ENCODE measurements at regions not wholly inside any gene's neighbourhood (a gene's known extent, or its start where the extent isn't known, plus 50 kb on each side); places are given as distances from the start of the nearest gene placed in this dataset.

- POLR2A ChIA-PET, result no interaction called here
- CTCF ChIA-PET, result no interaction called here
These were observed 827.7 kb upstream of the PCDH9 start for GRCh38 chr13:68057836-68058235.

GRCh38 chr13:68056816-68057710, 826.9 kb upstream of the PCDH9 start:
- ATAC-seq (peak; percentile 94), DNase-seq (ENCODE audit: low read depth, low spot score) (peak; percentile 39)
- H3K4me3 ChIP-seq (ENCODE audit: low read depth in 2 of 2, low read length in 2 of 2), result no peak overlapping the region
- peak overlapping the region; percentile 23; the same call in 1 of the 2 replicates for H3K27ac ChIP-seq (ENCODE audit: low read length)
- BruUV-seq (replicated peaks), result no TSS peak
- no peaks in the 10 kb centered on the region for H3K27me3 ChIP-seq (ENCODE audit: control insufficient read depth, insufficient read depth, low read length)
- in situ Hi-C loops (cut with HindIII; ENCODE audit: low pct_unique_long_range_greater_than_20kb, low sequenced_read_pairs) (no loop called here), intact Hi-C loops (cut with micrococcal nuclease; ENCODE audit: unreplicated experiment) (no loop called here)
- POLR2A ChIA-PET, result interaction anchor here (0.7 kb wide), 1 partner anchor 30 kb away, joined by 4 read pairs; no protein-coding TSS in a partner anchor
- H3K9me3 ChIP-seq (ENCODE audit: control insufficient read depth, insufficient read depth, low read depth, low read length), result no peaks in the 10 kb centered on the region
- H3K4me1 ChIP-seq (ENCODE audit: control insufficient read depth, insufficient read depth, low read length), result no peaks in the 10 kb centered on the region
- TF ChIP-seq SIN3A (IDR thresholded peaks at IDR 0.05; ENCODE audit: borderline replicate concordance, insufficient read depth, low read depth, low read length) (no peak), POLR2AphosphoS5 (IDR thresholded peaks at IDR 0.05; ENCODE audit: low read depth, low read length) (peak; percentile 40; the same call in 1 of the 2 replicates)
- CTCF ChIA-PET, result no interaction called here
- no peaks in the 10 kb centered on the region for H3K36me3 ChIP-seq (ENCODE audit: control insufficient read depth, insufficient read depth, low read length)

More at GRCh38 chr13:68057836-68058235, 827.7 kb upstream of the PCDH9 start:
- no peaks in the 10 kb centered on the region for H3K27me3 ChIP-seq (ENCODE audit: control insufficient read depth, insufficient read depth, low read length)
- no peak overlapping the region for H3K27ac ChIP-seq (ENCODE audit: low read length)
- TF ChIP-seq TCF7L2 (IDR thresholded peaks at IDR 0.05; ENCODE audit: low read depth, low read length) (no peak), POLR2AphosphoS5 (IDR thresholded peaks at IDR 0.05; ENCODE audit: low read depth, low read length) (no peak), SIN3A (IDR thresholded peaks at IDR 0.05; ENCODE audit: borderline replicate concordance, insufficient read depth, low read depth, low read length) (no peak)
- H3K9me3 ChIP-seq (ENCODE audit: control insufficient read depth, insufficient read depth, low read depth, low read length), result no peaks in the 10 kb centered on the region
- BruUV-seq (replicated peaks), result no TSS peak
- no peaks in the 10 kb centered on the region for H3K36me3 ChIP-seq (ENCODE audit: control insufficient read depth, insufficient read depth, low read length)
- in situ Hi-C loops (cut with HindIII; ENCODE audit: low pct_unique_long_range_greater_than_20kb, low sequenced_read_pairs) (no loop called here), intact Hi-C loops (cut with micrococcal nuclease; ENCODE audit: unreplicated experiment) (no loop called here)
- no peak for ATAC-seq
- no peak overlapping the region for H3K4me3 ChIP-seq (ENCODE audit: low read depth in 2 of 2, low read length in 2 of 2)
- H3K4me1 ChIP-seq (ENCODE audit: control insufficient read depth, insufficient read depth, low read length), result no peaks in the 10 kb centered on the region
- no peak for DNase-seq (ENCODE audit: low read depth, low spot score)

GRCh38 chr13:68051910-68052309, 821.8 kb upstream of the PCDH9 start:
- DNase-seq (ENCODE audit: low read depth, low spot score), result no peak
- no peak for TF ChIP-seq SIN3A (IDR thresholded peaks at IDR 0.05; ENCODE audit: borderline replicate concordance, insufficient read depth, low read depth, low read length)
- TF ChIP-seq POLR2AphosphoS5 (IDR thresholded peaks at IDR 0.05; ENCODE audit: low read depth, low read length), result no peak
- no peak for TF ChIP-seq CTCF (IDR thresholded peaks at IDR 0.05)
- no peak for TF ChIP-seq TCF7L2 (IDR thresholded peaks at IDR 0.05; ENCODE audit: low read depth, low read length)
- TF ChIP-seq REST (IDR thresholded peaks at IDR 0.05; ENCODE audit: insufficient read depth in 1 of 2, low read depth in 2 of 2, low read length in 1 of 2), result no peak
- no peak overlapping the region for H3K27ac ChIP-seq (ENCODE audit: low read length)
- intact Hi-C loops (cut with micrococcal nuclease; ENCODE audit: unreplicated experiment) (no loop called here), in situ Hi-C loops (cut with HindIII; ENCODE audit: low pct_unique_long_range_greater_than_20kb, low sequenced_read_pairs) (no loop called here)
- ChIA-PET POLR2A (no interaction called here), CTCF (no interaction called here)
- ATAC-seq, result no peak
- no peaks in the 10 kb centered on the region for H3K4me1 ChIP-seq (ENCODE audit: control insufficient read depth, insufficient read depth, low read length)
- H3K4me3 ChIP-seq (ENCODE audit: low read depth in 2 of 2, low read length in 2 of 2), result no peak overlapping the region
- H3K9me3 ChIP-seq (ENCODE audit: control insufficient read depth, insufficient read depth, low read depth, low read length), result no peaks in the 10 kb centered on the region
- no TSS peak for BruUV-seq (replicated peaks)
- H3K27me3 ChIP-seq (ENCODE audit: control insufficient read depth, insufficient read depth, low read length), result no peaks in the 10 kb centered on the region
- no peaks in the 10 kb centered on the region for H3K36me3 ChIP-seq (ENCODE audit: control insufficient read depth, insufficient read depth, low read length)
